DLD1 (cell line): ENCODE measurements at regions not wholly inside any gene's neighbourhood (a gene's known extent, or its start where the extent isn't known, plus 50 kb on each side); places are given as distances from the start of the nearest gene placed in this dataset.
"Not testable (repeated sequence)": the region's sequence is repeated elsewhere in the genome, so short reads cannot be mapped to it uniquely, and the experiment has no call there.

ENCODE experiments used
- in situ Hi-C: cut with HindIII; loops from 2 replicates; pipeline ENCODE4 v1.10.0; 2017; ENCODE audit warnings: low sequenced_read_pairs

DNA sequence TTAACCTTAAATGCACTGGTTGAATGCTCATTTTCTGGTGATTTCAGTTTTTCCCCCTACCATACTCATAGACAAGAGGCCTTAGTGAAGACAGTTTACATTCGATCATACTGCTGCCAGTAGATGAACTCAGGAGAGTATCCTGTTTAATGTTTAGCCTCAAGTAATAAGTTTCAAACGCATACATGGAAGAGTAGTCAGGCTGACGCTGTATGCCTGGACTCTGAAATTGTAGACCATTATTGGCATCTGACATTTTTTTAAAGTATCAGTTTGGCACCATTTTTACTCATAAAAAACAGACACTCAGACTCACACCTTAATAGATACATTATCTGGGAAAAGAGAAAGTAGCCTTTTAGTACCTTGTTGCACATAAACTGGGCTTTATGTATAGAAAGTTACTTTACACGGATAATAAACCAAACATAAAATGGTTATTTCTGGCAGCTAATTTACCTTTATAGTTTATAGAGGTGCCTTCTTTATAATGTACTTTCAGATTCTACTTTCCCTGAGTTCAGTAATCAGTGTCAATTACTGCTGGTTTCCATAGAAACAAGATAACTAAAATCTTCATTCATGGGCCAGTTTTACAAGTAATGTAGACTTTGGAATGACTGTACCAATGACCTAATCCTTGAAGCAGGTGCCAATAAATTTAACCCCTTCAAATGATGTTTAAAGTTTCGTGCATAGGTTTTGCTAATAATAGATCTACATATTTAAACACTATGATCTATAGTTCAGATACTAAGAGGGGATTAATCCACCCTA lies 183.8 kb upstream of the ITGA1 start:
- in situ Hi-C loops: no loop called here

- in situ Hi-C loops: no loop called here
Measured at GRCh38 chr5:52605317-52606313, 182.1 kb upstream of the ITGA1 start.

DNA sequence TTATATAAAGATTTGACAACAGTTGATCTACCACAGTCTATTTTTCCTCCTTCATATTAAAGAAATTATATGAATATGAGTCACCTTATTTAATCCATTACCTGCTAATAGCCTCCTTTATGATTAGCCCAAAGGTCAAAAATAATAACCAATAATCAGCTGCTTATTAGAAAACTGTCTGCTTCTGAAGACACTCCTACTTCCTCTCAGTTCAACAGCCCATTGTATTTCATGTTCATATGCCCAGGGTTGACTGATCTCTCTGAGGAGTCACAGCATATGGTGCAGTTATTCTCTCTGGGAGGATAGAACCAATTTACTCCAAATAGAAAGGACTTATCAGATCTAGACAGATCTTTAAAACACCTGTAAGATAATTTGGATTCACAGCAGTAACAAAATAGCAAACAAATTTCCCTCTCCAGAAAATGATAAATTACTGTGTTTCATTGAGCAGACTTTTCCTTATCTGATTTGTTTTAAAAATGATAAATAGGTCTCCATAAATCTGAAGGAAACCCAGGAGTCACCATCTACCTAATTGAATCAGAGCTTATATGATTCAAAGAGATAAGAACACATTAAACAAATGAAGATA lies 180.4 kb upstream of the ITGA1 start:
- in situ Hi-C loops: no loop called here

DNA sequence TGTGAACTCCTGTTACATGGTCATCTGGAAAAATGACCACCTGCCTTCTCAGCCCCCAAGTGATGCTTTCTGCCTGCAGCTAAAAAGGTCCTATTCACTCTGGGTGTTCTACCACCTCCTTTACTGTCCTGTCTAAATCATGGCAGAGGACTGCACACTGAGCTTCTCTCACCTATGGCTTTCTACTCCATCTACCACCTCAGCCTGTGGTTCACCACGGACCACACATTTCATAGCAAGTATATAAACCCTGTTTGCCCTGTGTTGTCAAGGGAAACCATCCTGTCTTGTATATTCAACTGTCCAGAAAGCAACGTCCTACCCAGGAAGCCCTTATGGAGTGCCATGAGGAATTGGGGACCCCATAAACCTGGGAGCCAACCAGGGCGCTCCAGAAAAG lies 167.4 kb upstream of the ITGA1 start:
- in situ Hi-C loops: no loop called here

GRCh38 chr5:52623291-52623690 lies 164.4 kb upstream of the ITGA1 start:
- in situ Hi-C loops: no loop called here

GRCh38 chr5:52624291-52624690 lies 163.4 kb upstream of the ITGA1 start:
- in situ Hi-C loops: no loop called here

DNA sequence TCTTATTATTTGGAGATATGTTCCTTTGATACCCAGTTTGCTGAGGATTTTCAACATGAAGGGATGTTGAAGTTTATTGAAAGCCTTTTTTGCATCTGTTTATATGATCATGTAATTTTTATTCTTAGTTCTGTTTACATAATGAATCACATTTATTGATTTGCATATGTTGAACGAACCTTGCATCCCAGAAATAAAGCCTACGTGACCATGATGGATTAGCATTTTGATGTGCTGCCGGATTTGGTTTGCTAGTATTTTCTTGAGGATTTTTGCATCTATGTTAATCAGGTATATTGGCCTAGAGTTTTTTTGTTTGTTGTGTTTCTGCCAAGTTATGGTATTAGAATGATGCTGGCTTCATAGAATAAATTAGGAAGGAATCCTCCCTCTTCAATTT lies 161.4 kb upstream of the ITGA1 start:
- in situ Hi-C loops: no loop called here

DNA sequence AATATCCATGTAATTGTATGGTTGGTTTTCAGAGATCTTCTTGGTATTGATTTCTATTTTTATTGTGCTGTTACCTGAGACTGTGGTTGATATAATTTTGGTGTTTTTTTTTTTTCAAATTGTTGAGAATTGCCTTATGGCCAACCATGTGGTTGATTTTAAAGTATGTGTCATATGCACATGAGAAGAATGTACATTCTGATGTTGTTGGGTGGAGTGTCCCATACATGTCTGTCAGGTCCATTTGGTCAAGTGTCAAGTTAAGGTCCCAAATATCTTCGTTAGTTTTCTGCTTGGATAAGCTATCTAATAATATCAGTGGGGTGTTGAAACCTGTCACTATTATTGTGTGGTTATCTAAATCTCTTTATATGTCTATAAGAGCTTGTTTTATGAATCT lies 160.0 kb upstream of the ITGA1 start:
- in situ Hi-C loops: no loop called here

DNA sequence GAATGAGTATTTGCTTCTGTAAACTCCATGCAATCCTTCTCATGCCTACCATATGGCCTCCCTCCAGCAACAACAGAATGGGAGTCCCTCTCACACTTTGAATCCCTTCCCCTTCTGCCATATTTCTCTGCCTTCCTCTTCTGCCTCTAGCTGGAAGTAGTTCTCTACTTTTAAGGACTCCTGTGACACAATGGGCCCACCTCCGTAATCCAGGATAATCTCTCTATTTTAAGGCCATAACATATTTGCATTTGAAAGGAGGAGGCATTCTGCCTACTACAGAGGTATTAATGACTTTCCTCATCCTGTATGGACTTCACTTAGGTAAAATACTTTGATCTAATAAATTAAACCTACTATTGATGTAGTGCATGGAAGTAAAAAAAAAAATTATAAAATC lies 155.4 kb upstream of the ITGA1 start:
- in situ Hi-C loops: no loop called here

- in situ Hi-C loops: not testable (repeated sequence)
Measured at GRCh38 chr5:52634171-52634570, 153.5 kb upstream of the ITGA1 start.

GRCh38 chr5:52638732-52639131 lies 149.0 kb upstream of the ITGA1 start:
- in situ Hi-C loops: no loop called here

GRCh38 chr5:52648726-52649125 lies 139.0 kb upstream of the ITGA1 start:
- in situ Hi-C loops: no loop called here

DNA sequence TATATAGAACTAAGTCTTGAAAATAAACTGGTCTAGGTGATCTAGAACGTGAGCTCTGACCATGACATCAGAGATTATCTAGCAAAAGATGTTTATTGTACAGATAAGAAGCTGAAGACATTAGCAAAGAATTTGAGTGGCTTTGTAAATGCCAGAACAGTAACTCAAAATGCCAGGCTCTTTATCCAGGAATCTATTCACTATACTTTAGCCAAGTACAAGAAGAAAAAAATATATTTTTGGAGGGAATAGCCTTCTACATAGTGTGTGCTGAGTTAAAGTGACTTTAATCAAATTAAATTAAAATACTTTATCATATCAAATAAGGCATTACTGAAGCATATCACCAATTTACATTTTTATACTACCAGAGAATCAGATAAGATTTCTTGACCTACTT lies 132.6 kb upstream of the ITGA1 start:
- in situ Hi-C loops: loop anchor here (10.0 kb wide), 1 partner anchor 1690 kb away; no protein-coding TSS in a partner anchor

- in situ Hi-C loops: loop anchor here (10.0 kb wide), 1 partner anchor 1692 kb away; no protein-coding TSS in a partner anchor
Measured at GRCh38 chr5:52656569-52657246, 131.0 kb upstream of the ITGA1 start.

GRCh38 chr5:52657247-52657645 lies 130.5 kb upstream of the ITGA1 start:
- in situ Hi-C loops: loop anchor here (10.0 kb wide), 1 partner anchor 1692 kb away; no protein-coding TSS in a partner anchor

DNA sequence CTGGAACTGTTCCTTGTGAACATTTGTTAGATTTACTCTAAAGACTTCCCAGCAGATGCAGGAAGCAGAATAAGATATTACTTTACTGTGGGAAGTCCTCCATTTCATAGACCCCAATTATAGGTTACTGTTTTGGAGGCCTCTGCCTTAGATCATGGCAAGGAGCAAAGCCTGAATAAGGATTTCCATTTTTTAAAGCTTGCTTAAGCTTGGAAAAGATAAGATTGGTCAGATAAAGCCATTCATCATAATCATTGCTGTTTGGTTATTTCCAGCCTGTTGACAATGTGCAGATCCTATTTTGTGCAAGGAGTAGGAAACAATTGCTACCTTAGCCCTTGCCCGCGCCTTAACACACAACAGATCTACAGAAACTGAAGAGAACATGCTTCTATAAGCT lies 129.5 kb upstream of the ITGA1 start:
- in situ Hi-C loops: loop anchor here (10.0 kb wide), 1 partner anchor 1693 kb away; no protein-coding TSS in a partner anchor

- in situ Hi-C loops: no loop called here
Measured at GRCh38 chr5:52660621-52661020, 127.1 kb upstream of the ITGA1 start.

DNA sequence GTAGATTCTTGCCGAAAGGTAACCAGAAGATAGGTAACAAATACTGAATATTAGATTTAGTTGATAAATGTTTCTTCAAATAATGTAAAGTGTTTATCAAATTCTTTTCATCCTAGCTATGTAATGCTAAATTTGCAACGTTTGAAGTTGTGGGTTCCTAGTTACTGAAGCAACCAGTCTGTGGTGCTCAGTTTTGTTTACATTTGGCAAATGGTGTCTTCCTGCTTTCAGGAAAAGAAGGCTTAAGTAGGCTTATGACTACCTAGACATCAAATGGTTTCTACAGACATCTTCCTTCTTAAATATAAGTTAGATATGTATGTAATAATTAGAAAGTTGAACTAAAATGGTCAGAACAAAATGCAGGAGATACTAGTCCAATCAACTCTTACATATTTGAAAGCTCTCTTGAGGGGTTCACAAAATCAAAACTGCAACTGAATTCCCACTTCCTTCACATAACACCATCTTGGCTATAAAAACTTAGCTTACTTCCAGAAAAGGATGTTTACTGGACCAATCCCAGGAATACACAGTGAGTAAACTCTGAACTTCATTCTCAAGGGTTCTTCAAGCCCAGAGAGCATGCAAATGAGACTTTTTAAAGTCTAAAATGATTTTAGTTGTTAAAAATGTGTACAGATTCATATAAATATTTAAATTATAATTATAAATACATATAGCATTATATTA lies 125.7 kb upstream of the ITGA1 start:
- in situ Hi-C loops: no loop called here

- in situ Hi-C loops: no loop called here
Measured at GRCh38 chr5:52665559-52665958, 122.2 kb upstream of the ITGA1 start.

GRCh38 chr5:52668139-52668538 lies 119.6 kb upstream of the ITGA1 start:
- in situ Hi-C loops: no loop called here
